ENCODE measurements at regions not wholly inside any gene's neighbourhood (a gene's known extent, or its start where the extent isn't known, plus 50 kb on each side); places are given as distances from the start of the nearest gene placed in this dataset.

DNA sequence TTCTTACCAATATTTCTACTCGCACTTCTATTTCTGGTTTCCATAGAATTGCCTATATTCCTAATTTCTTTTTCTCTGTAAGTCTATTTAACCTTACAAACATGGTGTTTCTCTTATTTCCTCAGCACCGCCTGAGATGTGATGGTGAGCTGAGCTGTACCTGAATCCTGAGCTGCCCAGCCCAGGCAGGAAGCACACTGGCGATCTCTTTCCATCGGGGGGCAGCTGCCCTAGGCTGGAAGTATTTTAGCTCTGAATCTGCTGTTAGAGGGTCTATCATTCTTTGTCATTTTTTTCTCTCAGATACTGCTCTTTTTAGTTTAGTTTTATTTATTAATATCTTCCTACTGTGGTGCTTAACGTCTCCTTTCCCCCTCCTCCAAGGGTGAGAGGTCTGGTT is 173.4 kb upstream of the SLC35B3 start:
- no peaks in the 10 kb centered on the region for H3K36me3 ChIP-seq (replicated peaks in 1 of 2)
- TF ChIP-seq POLR2A (IDR thresholded peaks at IDR 0.05) (no peak), CTCF (IDR thresholded peaks at IDR 0.05) (no peak)
- intact Hi-C loops (cut with DNase I) = no loop called here
- no peak overlapping the region for H3K27ac ChIP-seq
- no peaks in the 10 kb centered on the region for H3K4me1 ChIP-seq (replicated peaks in 1 of 2)
- WGBS, 4 donors = 66 to 72% (median 70%) methylated on average over 5 of the region's 5 CpGs
- no peaks in the 10 kb centered on the region for H3K9me3 ChIP-seq (replicated peaks in 1 of 3)
- DNase-seq = no peak
- no peak overlapping the region for H3K4me3 ChIP-seq
- H3K27me3 ChIP-seq = no peaks in the 10 kb centered on the region

- intact Hi-C loops (cut with DNase I) = no loop called here
- Histone ChIP-seq H3K27ac (no peak overlapping the region), H3K4me1 (replicated peaks in 1 of 2) (no peaks in the 10 kb centered on the region), H3K36me3 (replicated peaks in 1 of 2) (no peaks in the 10 kb centered on the region), H3K4me3 (no peak overlapping the region), H3K9me3 (replicated peaks in 1 of 3) (peaks cover 0 to 10% (median 0%) of the 10 kb centered on the region in 3 donors), H3K27me3 (no peaks in the 10 kb centered on the region)
- TF ChIP-seq POLR2A (IDR thresholded peaks at IDR 0.05) = no peak
- TF ChIP-seq CTCF (IDR thresholded peaks at IDR 0.05) = no peak
- WGBS, 4 donors = 40 to 46% (median 43%) methylated on average over 7 of the region's 7 CpGs
- no peak for DNase-seq
Measured at GRCh38 chr6:8589941-8590729, 154.8 kb upstream of the SLC35B3 start.

DNA sequence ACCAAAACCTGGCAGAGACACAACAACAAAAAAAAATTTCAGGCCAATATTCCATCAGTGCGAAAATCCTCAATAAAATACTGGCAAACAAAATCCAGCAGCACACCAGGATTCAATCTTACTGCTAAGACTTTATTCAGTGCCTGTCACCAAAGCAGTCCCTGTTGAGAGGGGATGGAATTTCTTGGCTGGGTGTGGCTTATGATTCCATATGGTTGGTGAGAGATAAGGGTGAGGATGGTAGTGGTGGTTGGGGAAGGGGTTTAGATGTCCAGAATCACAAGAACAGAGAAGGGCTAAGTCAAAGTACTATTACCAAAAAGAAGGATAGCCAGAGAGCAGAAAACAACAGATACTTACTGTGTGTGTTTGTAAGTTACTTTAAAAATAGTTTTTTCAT is 152.8 kb upstream of the SLC35B3 start:
- Histone ChIP-seq H3K9me3 (replicated peaks in 1 of 3) (peaks cover 0 to 8% (median 0%) of the 10 kb centered on the region in 3 donors), H3K27ac (no peak overlapping the region), H3K4me1 (replicated peaks in 1 of 2) (no peaks in the 10 kb centered on the region), H3K4me3 (no peak overlapping the region), H3K27me3 (no peaks in the 10 kb centered on the region), H3K36me3 (replicated peaks in 1 of 2) (no peaks in the 10 kb centered on the region)
- 87 to 92% (median 90%) methylated on average over 1 of the region's 1 CpG for WGBS, 4 donors
- intact Hi-C loops (cut with DNase I) = no loop called here
- no peak for DNase-seq
- TF ChIP-seq CTCF (IDR thresholded peaks at IDR 0.05) (no peak), POLR2A (IDR thresholded peaks at IDR 0.05) (no peak)

DNA sequence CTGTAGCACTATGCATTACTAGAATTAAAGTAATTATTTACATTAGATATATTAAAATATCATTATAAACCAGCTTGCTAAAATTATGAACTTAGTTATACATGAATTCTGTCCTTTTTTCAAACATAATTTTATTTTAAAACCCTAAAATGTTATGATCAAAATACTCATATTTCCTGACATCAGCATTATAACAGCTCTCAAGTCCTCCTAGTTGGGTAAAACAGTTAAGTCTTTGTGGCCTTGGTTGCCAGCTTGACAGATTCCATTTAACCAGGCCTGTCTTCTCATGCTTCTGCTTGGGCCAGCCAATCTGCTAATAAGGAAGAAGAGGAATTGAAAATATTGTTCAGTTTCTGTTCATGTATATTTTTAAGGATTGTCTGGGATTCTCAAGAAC is 147.9 kb upstream of the SLC35B3 start:
- Histone ChIP-seq H3K4me3 (no peak overlapping the region), H3K27me3 (no peaks in the 10 kb centered on the region), H3K36me3 (replicated peaks in 1 of 2) (no peaks in the 10 kb centered on the region), H3K4me1 (replicated peaks in 1 of 2) (no peaks in the 10 kb centered on the region), H3K9me3 (replicated peaks in 1 of 3) (peaks cover 0 to 5% (median 0%) of the 10 kb centered on the region in 3 donors), H3K27ac (no peak overlapping the region)
- TF ChIP-seq POLR2A (IDR thresholded peaks at IDR 0.05) (no peak), CTCF (IDR thresholded peaks at IDR 0.05) (no peak)
- intact Hi-C loops (cut with DNase I) = no loop called here
- no peak for DNase-seq
